ENCODE measurements at regions not wholly inside any gene's neighbourhood (a gene's known extent, or its start where the extent isn't known, plus 50 kb on each side); places are given as distances from the start of the nearest gene placed in this dataset.

- no peak for DNase-seq
Measured at GRCh38 chr1:222284466-222284865, 263.4 kb downstream of the HHIPL2 start.

DNA sequence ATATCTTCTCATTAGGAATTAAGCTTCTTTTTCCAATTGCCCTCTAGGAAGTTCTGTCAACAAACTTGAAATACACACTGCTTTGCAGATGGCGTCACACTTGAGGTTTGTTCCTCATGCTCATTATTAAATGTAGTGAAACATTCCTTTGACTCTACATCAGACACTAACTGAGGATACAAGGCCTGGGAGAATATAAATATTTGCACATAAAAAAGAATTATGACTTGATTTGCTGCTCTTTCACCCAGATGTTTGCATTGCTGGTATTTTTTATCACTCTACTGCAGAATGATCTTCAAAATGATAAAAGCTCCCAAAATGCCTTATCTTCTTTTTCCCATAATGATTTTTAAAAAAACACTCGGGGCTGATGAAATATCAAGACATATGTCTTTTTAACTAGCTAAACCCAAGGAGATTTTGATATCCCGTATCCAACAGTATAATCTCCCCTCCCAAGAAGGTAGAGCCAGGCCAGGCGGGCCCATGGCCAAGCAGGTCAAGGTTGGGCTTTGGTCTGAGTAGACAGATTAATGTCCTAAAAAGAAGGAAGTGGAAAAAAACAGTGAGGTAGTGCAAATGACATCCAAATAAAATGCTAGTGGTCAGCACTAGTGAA lies 264.6 kb downstream of the HHIPL2 start:
- no peak for DNase-seq

- DNase-seq, result no peak
Measured at GRCh38 chr1:222279591-222279990, 268.3 kb downstream of the HHIPL2 start.

- DNase-seq, result no peak
Measured at GRCh38 chr1:222278501-222278900, 269.4 kb downstream of the HHIPL2 start.

GRCh38 chr1:222275729-222276465 lies 272.0 kb downstream of the HHIPL2 start:
- no peak for DNase-seq

DNA sequence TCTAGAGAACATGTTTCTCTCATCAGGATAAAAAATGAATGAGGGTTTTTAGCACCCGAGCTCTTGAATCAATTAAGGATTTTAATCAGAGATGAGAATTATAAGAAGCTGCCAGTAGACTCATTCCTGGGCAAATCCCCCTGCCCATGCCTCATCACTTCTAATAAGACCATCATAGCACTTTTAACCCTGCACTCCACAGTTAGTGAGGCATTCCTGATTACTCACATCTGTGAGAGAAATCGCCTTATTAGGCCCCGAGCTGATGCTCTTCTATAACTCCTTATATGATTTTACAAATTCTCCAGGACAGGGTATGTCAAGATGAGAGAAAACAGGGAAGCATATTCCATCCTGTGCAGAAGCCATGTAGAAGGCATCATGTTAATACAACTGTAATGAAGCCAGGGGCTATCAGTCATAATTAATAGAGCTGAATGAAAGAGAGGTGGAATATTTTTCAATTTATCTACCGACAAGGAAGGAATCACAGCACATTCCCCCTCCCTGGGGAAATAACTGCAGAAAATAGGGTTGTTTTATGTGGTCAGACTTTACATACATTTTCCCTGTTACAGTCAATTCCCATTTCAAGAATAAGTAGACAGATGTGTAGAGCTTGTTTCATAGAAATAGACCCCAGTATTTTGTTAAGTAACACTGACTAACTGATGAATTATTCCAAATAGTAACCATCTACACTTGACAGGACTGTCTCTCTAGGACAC lies 272.7 kb downstream of the HHIPL2 start:
- no peak for DNase-seq

DNA sequence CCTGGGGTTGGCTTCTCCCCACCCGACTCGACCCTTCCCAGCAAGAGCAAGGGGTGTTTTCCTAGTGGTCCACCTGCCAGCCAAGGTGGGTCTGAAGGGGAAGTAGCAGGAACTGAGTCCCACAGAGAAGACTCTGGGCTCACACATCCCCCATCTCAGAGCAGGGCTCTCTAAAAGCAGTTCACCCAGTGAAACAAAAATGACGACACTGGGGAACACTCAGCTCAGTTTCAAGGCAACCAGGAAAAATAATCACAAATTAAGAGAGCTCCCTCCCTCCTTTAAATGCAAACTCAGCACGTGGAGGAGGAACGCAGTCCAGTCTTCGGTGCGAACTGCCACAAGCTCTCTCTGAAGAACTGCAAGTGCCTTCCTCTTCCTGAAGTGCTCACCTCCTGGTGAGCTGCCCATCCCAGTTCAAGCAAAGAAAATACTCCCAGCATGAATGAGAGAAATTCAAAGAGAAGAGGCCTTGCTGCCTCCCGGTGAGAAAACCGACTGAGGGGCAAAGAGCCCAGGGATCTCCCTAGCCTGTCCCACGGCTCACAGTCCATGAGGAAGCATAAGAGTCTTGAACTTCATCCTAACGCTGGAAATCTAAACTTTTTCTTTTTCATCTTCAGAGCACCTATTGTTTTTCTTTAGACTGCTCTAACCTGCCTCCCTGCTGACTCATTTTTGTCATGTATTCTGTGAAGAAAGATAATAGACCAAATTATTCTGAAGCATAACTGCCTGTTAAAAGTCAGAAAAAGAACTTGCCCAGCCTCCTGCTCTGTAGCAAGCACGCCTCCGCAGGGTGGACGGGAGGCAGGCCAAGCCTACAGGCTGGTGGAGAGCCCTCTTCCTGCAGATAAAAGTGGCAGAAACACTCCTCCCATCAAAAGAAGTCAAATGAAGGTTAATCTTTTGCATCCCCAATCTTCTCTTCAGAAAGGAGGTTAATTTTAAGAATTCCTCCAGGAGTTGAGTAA lies 281.4 kb downstream of the HHIPL2 start:
- no peak for DNase-seq

DNA sequence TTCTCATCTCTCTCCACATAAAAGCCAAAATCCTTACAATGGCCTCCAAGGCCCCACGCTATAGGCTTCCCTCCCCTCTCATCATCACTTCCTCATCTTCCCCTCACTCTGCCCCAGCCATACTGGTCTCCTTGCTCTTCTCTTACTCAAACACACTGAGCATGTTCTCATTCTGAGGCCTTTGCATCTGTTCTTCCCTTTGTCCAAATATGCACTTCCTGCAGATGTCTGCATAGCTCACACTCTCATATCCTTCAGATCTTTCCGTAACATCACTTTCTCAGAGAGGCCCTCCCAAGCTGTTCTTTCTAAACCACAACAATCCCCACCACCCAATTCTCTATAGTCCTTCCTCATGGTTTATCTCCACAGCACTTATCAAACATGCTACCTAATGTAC lies 284.1 kb downstream of the HHIPL2 start:
- no peak for DNase-seq

DNA sequence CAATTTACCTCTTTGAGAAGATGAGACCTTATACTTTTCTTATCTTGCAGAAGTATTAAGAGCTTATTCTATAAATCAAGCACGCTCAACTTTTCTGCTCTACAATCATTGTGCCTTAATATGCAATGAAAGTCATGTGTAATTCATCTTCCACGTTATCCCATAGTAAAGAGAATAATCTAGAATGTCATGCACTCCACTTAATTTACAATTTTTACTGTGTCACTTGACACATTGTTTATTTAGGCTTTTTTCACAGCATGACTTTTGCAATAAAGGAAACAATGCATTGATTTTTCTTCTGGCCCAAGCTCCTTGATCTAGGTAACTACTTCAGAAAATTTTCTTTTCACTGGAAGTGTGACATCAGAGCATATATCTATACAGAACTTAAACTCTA lies 290.9 kb downstream of the HHIPL2 start:
- no peak for DNase-seq

GRCh38 chr1:222256058-222256457 lies 291.8 kb downstream of the HHIPL2 start:
- no peak for DNase-seq

GRCh38 chr1:222252788-222253187 lies 295.1 kb downstream of the HHIPL2 start:
- DNase-seq, result no peak

GRCh38 chr1:222251847-222252246 lies 296.1 kb downstream of the HHIPL2 start:
- no peak for DNase-seq

DNA sequence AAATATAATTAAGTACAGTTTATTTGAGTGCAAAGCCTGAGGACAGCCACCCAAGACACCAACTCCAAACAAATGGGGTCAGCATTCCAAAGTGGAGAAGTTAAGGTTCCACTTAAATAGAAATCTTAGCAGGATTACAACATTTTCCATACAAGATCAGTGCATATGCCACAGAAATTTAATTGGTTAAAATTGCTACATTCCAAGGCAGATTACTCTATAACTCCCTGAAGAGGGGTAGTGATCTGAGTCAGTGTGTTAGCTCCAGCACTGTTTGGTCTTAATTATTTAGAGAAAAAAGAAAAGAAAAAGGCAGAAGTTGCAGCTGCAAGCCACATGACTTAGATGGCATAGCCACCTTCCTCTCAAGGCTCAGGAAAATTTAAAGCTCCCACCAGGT lies 297.5 kb downstream of the HHIPL2 start:
- DNase-seq, result no peak

GRCh38 chr1:222247811-222248310 lies 300.0 kb downstream of the HHIPL2 start:
- no peak for DNase-seq

- no peak for DNase-seq
Measured at GRCh38 chr1:222247081-222247480, 300.8 kb downstream of the HHIPL2 start.

DNA sequence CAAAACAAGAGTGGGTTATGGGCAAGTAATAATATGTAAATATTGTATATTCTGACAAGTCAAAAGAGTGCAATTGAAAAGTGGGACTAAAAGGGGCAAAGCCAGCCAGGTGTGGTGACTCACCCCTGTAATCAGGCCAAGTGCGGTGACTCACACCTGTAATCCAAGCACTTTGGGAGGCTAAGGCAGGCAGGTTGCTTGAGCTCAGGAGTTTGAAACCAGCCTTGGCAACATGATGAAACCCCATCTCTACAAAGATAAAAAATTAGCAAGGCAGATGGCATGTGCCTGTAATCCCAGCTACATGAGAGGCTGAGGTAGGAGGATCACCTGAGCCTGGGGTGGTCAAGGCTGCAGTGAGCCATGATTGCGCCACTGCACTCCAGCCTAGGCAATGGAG lies 304.0 kb downstream of the HHIPL2 start:
- no peak for DNase-seq

- DNase-seq, result no peak
Measured at GRCh38 chr1:222242492-222242891, 305.4 kb downstream of the HHIPL2 start.

- DNase-seq, result no peak
Measured at GRCh38 chr1:222241410-222241809, 306.5 kb downstream of the HHIPL2 start.

DNA sequence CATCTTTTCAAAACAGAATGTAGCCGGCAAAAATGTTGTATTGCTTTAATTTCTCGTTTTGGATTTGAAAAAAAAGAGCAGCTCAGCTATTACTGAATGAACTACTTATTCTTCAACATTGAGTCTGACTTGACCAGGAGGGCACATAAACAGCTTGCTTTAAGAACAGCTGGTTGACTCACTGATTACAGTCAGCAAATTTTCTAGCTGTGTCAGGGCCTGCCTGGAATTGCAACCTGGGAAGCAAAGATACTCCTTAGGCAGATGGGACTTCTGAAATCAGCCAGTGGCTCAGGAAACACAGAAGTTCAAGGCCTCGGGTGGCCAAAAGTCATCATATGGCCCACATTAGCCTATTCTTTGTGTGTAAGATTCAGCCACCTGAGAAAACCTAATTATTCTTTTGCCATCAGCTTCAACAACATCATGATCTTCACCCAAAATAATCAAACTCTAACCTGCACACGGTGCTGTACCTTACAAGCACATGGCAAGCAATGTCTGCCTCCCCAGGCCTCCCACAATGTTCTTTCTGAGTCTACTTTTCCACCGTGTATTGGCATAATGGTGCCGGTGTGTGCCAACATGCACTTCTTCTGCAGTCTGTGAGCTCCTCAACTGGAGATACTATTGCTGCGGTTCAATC lies 307.2 kb downstream of the HHIPL2 start:
- no peak for DNase-seq

- DNase-seq, result no peak
Measured at GRCh38 chr1:222239130-222239529, 308.8 kb downstream of the HHIPL2 start.

- no peak for DNase-seq
Measured at GRCh38 chr1:222234351-222234750, 313.6 kb downstream of the HHIPL2 start.
